CD4-positive, alpha-beta T cell (primary cell): ENCODE measurements at regions not wholly inside any gene's neighbourhood (a gene's known extent, or its start where the extent isn't known, plus 50 kb on each side); places are given as distances from the start of the nearest gene placed in this dataset.

Experiments
- ATAC-seq: fragments of 200-7000 bp; cut with Tn5 transposase; one replicate; pipeline ENCODE4 v1.10.0; 2022; ENCODE audit warnings: mild to moderate bottlenecking; ENCODE audit not compliant: poor library complexity
- CTCF ChIA-PET: fragments of 350-600 bp; sonication (Branson Sonifier 250); formaldehyde crosslinking; loops from one replicate; lab custom pipeline; 2021; ENCODE audit warnings: antibody characterized with exemption, inconsistent platforms; lab: Charles Lee
- POLR2A ChIA-PET: fragments of 350-600 bp; sonication (Branson Sonifier 250); formaldehyde crosslinking; loops from one replicate; lab custom pipeline; 2021; ENCODE audit warnings: antibody characterized with exemption, inconsistent platforms; lab: Charles Lee
- DNase-seq, 14 experiments: peaks; one replicate each; pipeline ENCODE4 v3.0.0-alpha.2; 2013 to 2020; ENCODE audit warnings: mixed read lengths in 2 of 14
- H3K27ac ChIP-seq, 2 donors: one replicate each; pipeline versions ENCODE4 v1.5.1 to v1.7.0; 2013; ENCODE audit warnings: low read length in 2 of 2, low read depth in 1 of 2, mild to moderate bottlenecking in 1 of 2
- H3K27me3 ChIP-seq, 2 experiments: 1 replicate in 1 of 2; 2 replicates in 1 of 2; pipeline versions ENCODE4 v1.6.1 to v1.7.0; 2013; ENCODE audit warnings: low read length in 2 of 2, control low read depth in 1 of 2, mild to moderate bottlenecking in 1 of 2, moderate library complexity in 1 of 2; ENCODE audit not compliant: insufficient read depth in 2 of 2, control insufficient read depth in 1 of 2
- H3K36me3 ChIP-seq: one replicate; pipeline ENCODE4 v1.6.1; 2013; ENCODE audit warnings: low read length, control low read depth; ENCODE audit not compliant: insufficient read depth
- H3K4me1 ChIP-seq: one replicate; pipeline ENCODE4 v1.6.1; 2013; ENCODE audit warnings: low read length, control low read depth; ENCODE audit not compliant: insufficient read depth
- H3K4me3 ChIP-seq: one replicate; pipeline ENCODE4 v1.5.1; 2013; ENCODE audit warnings: mild to moderate bottlenecking, low read length, moderate library complexity
- H3K9me3 ChIP-seq, 2 experiments: 1 replicate in 1 of 2; 2 replicates in 1 of 2; pipeline versions ENCODE4 v1.6.1 to v1.7.0; 2013; ENCODE audit warnings: low read length in 2 of 2, mild to moderate bottlenecking in 2 of 2, control low read depth in 1 of 2, moderate library complexity in 1 of 2; ENCODE audit not compliant: control insufficient read depth in 1 of 2, insufficient read depth in 1 of 2
- H3K27ac Mint-ChIP-seq: one replicate; pipeline ENCODE4 v1.8.0; 2020; ENCODE audit warnings: mixed read lengths
- H3K27me3 Mint-ChIP-seq: one replicate; pipeline ENCODE4 v1.8.0; 2021; ENCODE audit warnings: mixed read lengths
- H3K36me3 Mint-ChIP-seq: one replicate; pipeline ENCODE4 v1.8.0; 2021; ENCODE audit warnings: low read depth, mixed read lengths
- H3K4me1 Mint-ChIP-seq: one replicate; pipeline ENCODE4 v1.8.0; 2021; ENCODE audit warnings: low read depth, mixed read lengths
- H3K4me3 Mint-ChIP-seq: one replicate; pipeline ENCODE4 v1.8.0; 2020; ENCODE audit warnings: mild to moderate bottlenecking, mixed read lengths
- H3K9me3 Mint-ChIP-seq: one replicate; pipeline ENCODE4 v1.8.0; 2020; ENCODE audit warnings: mixed read lengths
- intact Hi-C, 2 experiments: fragments of 100-400 bp; cut with DNase I in 1 of 2; cut with micrococcal nuclease in 1 of 2; formaldehyde crosslinking; loops; one replicate each; pipeline versions ENCODE4 v1.15.1 to v1.9.0; 2023 to 2025; cut with DNase I, micrococcal nuclease
- TF ChIP-seq, protein P1 (sequence below): fragments of 200-600 bp; IDR thresholded peaks from one replicate; pipeline ENCODE4 v1.8.0; 2022; ENCODE audit warnings: antibody characterized with exemption, mild to moderate bottlenecking

DNA sequence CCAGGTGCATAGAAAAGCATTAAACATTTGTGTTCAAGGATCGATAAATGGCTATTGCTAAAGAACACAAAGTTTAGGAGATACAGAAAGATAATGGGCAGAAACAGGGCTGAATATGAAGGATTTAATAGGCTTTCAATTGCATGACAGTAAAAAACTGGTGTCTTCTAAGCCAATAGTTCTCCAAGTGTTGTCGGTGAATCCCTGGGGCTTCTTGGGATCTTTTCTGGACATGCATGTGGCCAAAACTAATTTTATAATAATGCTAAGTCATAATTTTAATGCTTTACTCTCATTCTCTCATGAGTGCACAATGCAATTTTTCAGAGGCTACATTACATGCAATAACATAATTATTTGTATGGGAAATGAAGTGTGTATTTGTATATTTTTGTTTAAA lies 521.1 kb upstream of the ANKRD30A start:
- POLR2A ChIA-PET = no interaction called here
- CTCF ChIA-PET = no interaction called here
- ATAC-seq (no peak), DNase-seq (no peak)
- intact Hi-C loops = no loop called here
- Mint-ChIP-seq H3K4me3 (no peak overlapping the region), H3K9me3 (peaks cover 11% of the 10 kb centered on the region), H3K27me3 (no peaks in the 10 kb centered on the region), H3K36me3 (no peaks in the 10 kb centered on the region), H3K4me1 (no peaks in the 10 kb centered on the region), H3K27ac (no peak overlapping the region)
- no peaks in the 10 kb centered on the region for H3K4me1 ChIP-seq
- peaks cover 5 to 9% of the 10 kb centered on the region in 2 experiments for H3K9me3 ChIP-seq
- TF ChIP-seq, protein P1, sequence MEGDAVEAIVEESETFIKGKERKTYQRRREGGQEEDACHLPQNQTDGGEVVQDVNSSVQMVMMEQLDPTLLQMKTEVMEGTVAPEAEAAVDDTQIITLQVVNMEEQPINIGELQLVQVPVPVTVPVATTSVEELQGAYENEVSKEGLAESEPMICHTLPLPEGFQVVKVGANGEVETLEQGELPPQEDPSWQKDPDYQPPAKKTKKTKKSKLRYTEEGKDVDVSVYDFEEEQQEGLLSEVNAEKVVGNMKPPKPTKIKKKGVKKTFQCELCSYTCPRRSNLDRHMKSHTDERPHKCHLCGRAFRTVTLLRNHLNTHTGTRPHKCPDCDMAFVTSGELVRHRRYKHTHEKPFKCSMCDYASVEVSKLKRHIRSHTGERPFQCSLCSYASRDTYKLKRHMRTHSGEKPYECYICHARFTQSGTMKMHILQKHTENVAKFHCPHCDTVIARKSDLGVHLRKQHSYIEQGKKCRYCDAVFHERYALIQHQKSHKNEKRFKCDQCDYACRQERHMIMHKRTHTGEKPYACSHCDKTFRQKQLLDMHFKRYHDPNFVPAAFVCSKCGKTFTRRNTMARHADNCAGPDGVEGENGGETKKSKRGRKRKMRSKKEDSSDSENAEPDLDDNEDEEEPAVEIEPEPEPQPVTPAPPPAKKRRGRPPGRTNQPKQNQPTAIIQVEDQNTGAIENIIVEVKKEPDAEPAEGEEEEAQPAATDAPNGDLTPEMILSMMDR = no peak
- H3K36me3 ChIP-seq = no peaks in the 10 kb centered on the region
- H3K27ac ChIP-seq = no peak overlapping the region
- no peak overlapping the region for H3K4me3 ChIP-seq
- H3K27me3 ChIP-seq = no peaks in the 10 kb centered on the region

DNA sequence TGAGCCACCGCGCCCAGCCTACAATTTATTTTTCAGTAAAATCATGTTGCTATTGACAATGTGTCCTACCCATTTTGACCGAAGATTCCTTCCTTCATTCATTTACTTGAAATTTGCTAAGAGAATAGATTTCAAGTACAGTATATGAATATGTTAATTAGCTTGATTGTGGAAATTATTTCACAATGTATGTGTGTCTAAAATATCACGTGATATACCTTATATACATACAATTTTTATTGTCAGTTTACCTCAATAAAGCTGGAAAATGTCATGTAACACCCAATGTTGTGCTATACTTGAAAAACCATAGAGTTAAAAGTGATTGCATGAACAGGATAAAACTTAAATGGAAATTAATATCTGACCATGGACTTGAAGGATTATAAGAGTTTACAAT lies 521.7 kb upstream of the ANKRD30A start:
- ChIA-PET POLR2A (no interaction called here), CTCF (no interaction called here)
- DNase-seq (no peak), ATAC-seq (no peak)
- Mint-ChIP-seq H3K27me3 (no peaks in the 10 kb centered on the region), H3K36me3 (no peaks in the 10 kb centered on the region), H3K4me3 (no peak overlapping the region), H3K27ac (no peak overlapping the region), H3K9me3 (peaks cover 11% of the 10 kb centered on the region), H3K4me1 (no peaks in the 10 kb centered on the region)
- H3K27me3 ChIP-seq = no peaks in the 10 kb centered on the region
- H3K9me3 ChIP-seq = peaks cover 5 to 9% of the 10 kb centered on the region in 2 experiments
- intact Hi-C loops = no loop called here
- H3K4me3 ChIP-seq = no peak overlapping the region
- H3K36me3 ChIP-seq = no peaks in the 10 kb centered on the region
- TF ChIP-seq, protein P1 = no peak
- no peaks in the 10 kb centered on the region for H3K4me1 ChIP-seq
- H3K27ac ChIP-seq = no peak overlapping the region

DNA sequence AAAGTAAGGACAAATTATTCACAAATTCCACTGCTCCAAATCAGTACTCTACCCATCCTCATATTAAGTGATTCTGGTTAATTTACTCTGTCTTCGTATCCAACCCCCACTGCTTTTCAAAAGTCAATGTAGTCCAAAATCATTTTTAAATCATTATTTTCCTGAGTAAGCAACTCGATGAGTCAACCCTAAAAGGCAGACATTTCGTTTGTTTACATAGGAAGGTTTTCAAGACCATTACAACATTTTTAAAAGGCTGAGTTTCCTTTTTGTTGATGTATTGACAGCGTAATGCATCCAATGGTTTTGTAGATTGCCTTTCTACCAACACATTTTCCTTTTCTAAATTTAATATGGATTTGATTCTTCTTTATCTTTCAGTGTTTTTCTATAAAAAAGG lies 523.0 kb upstream of the ANKRD30A start:
- Mint-ChIP-seq H3K27me3 (no peaks in the 10 kb centered on the region), H3K9me3 (peaks cover 10% of the 10 kb centered on the region), H3K27ac (no peak overlapping the region), H3K4me3 (no peak overlapping the region), H3K36me3 (no peaks in the 10 kb centered on the region), H3K4me1 (no peaks in the 10 kb centered on the region)
- ChIA-PET CTCF (no interaction called here), POLR2A (no interaction called here)
- Histone ChIP-seq H3K27ac (no peak overlapping the region), H3K4me3 (no peak overlapping the region), H3K4me1 (no peaks in the 10 kb centered on the region), H3K27me3 (no peaks in the 10 kb centered on the region), H3K36me3 (no peaks in the 10 kb centered on the region), H3K9me3 (peaks cover 0 to 5% of the 10 kb centered on the region in 2 experiments)
- TF ChIP-seq, protein P1 = no peak
- ATAC-seq = no peak
- no peak for DNase-seq
- intact Hi-C loops = no loop called here
